Epidermal melanocyte (primary cell): ENCODE measurements at regions not wholly inside any gene's neighbourhood (a gene's known extent, or its start where the extent isn't known, plus 50 kb on each side); places are given as distances from the start of the nearest gene placed in this dataset.

Experiments used
- DNase-seq: peaks from one replicate; pipeline ENCODE4 v3.0.0; 2011; ENCODE audit warnings: low spot score; ENCODE audit not compliant: insufficient read length

- no peak for DNase-seq
These were observed 487.9 kb upstream of the NR2F2 start for GRCh38 chr15:95842576-95842975.

GRCh38 chr15:95843241-95843910, 487.1 kb upstream of the NR2F2 start:
- peak; percentile 79 for DNase-seq

- DNase-seq: no peak
These were observed 484.5 kb upstream of the NR2F2 start for GRCh38 chr15:95845862-95846515.

GRCh38 chr15:95848126-95848525, 482.4 kb upstream of the NR2F2 start:
- no peak for DNase-seq

DNA sequence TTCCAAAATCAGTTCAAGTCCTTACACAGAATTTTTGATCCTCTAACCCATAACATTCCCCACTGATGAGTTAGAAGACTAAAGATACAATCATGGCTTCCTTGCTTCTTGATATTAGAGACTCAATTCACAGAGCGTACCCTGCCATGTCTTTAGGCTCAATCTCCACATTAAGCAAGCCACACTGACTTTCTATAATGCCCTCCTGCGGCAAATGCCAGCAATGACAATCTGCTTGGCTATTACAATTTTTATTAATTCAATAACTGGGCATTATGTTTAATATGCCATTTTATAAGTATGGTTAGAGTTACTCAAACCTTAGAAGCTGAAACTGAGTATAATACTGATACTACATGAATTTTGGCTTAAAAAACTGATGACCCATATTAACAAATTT, 479.7 kb upstream of the NR2F2 start:
- no peak for DNase-seq

- DNase-seq: no peak
These were observed 477.1 kb upstream of the NR2F2 start for GRCh38 chr15:95853350-95853749.

DNA sequence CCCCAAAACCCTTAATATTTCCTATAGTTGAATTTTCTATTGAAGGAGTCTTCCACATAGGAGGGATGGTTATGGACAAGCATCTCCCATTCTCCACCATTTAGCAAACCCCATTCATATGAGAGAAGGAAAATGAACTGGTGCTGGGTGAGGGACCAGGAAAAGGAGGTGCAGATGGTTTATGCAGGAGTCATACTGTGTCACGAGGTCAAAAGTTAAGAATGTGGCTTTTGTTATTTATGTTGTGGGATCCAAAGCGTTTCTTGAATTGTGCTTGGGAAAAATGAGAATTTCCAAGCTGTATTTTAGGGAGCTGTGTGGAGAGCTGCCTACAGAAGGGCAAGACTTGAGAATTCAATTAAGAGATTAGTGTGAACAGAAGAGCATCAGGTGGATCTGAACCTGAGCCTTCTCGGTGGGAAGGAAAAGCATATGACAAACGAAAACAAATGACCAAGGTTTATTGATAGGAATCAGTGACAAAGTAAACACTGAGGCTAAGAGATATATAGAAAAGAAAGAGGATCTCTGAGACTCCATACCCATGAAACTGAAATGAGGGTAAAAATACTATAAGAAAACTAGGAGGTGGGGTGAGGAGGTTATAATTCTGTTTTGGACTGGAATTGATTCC, 473.3 kb upstream of the NR2F2 start:
- DNase-seq: no peak

GRCh38 chr15:95857758-95858157, 472.7 kb upstream of the NR2F2 start:
- no peak for DNase-seq

- DNase-seq: no peak
These were observed 470.1 kb upstream of the NR2F2 start for GRCh38 chr15:95860406-95860805.

GRCh38 chr15:95864467-95864886, 466.0 kb upstream of the NR2F2 start:
- no peak for DNase-seq

- no peak for DNase-seq
These were observed 465.2 kb upstream of the NR2F2 start for GRCh38 chr15:95865330-95865739.

GRCh38 chr15:95866711-95867440, 463.6 kb upstream of the NR2F2 start:
- no peak for DNase-seq

DNA sequence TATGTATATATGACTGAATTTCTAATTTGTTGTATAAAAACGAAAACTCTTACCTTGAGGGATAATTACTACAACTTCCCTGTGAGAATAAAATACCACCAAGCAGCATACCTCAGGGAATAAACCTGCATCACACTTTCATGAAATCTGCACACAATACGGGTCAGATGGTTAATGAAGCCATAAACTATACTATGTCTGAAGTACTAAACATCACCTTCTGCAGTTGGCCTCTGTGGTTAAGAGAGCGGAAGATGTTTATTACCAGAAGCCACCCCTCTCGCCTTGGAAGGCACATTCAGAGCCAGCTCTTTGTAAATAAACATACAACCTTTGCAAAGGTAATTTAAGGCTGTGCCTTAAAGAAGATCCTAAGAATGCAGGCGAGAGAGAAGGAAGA, 462.1 kb upstream of the NR2F2 start:
- DNase-seq: no peak

- no peak for DNase-seq
These were observed 461.5 kb upstream of the NR2F2 start for GRCh38 chr15:95868970-95869369.

- DNase-seq: no peak
These were observed 460.6 kb upstream of the NR2F2 start for GRCh38 chr15:95869920-95870319.

- no peak for DNase-seq
These were observed 458.1 kb upstream of the NR2F2 start for GRCh38 chr15:95872366-95872771.

DNA sequence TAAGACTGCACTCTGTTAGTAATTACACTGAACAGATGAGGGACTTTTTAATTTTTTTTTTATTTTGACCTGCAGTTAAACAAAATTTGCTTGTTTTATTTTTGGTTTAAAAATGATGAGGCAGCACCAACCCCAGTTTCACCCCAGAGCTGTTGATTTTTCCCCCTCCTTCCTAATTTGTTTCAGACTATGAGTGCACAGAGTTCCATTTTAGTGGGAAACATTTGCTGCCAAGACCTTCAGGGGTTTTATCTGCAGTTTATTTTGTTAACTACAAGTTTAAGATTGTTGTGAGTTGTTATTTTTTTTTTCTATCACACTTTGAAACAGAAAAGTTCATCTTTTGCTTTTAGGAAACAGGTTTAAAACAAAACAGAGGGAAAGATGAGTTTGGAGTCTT, 455.9 kb upstream of the NR2F2 start:
- DNase-seq: no peak

DNA sequence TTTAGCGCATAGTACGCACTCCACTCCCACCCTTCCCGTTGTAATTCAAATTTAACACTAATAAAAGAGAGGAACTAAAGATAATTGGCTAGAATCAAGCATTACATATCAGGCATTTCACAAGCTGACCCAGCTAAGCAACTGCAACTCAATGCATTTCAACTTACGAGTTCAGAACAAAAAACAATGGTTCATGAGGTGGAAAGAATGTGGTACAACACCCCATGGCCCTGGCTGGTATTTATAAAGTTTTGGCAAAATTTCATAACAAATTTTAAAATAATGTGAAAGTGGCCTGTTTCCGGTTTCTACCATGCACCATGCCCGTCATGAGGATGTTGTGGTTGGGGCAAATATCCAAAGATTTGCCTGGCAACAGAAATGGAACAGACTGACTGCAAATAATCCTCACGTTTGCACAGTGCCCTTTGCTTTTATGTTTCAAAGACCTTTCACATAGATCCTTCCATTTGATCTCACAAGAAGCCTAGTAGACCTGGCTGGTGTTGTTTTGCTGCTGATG, 455.3 kb upstream of the NR2F2 start:
- peak; percentile 60 for DNase-seq

DNA sequence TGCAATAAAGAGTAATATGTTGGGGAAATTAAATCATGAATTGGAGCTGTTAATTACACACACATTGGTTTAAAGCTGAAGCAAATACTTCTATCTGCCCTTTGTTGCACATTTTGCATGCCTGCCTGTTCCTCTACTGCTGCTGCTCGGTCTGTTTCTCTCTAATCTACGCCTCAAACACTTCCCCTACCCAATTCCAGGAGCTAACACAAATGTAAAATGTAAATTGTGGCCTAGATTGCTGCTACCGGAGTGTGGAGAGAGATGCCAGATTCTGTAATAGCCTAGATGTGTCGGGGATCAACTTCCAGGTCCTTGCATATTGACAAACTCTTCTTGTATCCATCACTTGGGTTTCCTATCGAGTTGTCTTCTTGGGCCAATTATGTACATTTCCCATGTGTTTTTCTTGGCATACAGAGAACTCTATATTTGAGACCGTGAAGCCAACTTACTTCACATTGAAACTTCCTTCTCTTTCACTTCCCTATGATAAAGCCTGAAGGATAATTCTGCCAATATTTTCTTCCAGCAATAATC, 450.4 kb upstream of the NR2F2 start:
- DNase-seq: no peak

GRCh38 chr15:95880630-95881029, 449.9 kb upstream of the NR2F2 start:
- no peak for DNase-seq

DNA sequence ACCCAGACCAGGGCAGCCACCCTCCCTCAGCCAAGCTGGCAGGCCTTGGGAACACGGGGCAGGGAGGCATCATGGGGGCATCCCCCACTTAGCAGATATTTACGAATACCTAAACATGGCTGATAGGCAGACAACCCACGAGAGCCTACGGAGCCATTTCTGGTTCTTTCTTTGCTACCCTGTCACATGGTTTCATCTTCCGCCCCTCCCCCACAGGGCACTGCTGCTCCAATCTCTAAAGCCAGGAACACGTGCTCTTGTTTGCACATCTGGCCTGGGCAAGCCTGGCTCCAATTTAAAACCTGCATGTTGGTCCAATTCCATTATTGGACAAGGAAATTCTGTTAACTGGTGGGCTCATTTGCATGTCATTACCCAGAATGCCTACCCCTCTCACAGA, 447.4 kb upstream of the NR2F2 start:
- no peak for DNase-seq

- peak; percentile 37 for DNase-seq
These were observed 446.2 kb upstream of the NR2F2 start for GRCh38 chr15:95884276-95884675.
